ENCODE measurements at regions not wholly inside any gene's neighbourhood (a gene's known extent, or its start where the extent isn't known, plus 50 kb on each side); places are given as distances from the start of the nearest gene placed in this dataset.

DNA sequence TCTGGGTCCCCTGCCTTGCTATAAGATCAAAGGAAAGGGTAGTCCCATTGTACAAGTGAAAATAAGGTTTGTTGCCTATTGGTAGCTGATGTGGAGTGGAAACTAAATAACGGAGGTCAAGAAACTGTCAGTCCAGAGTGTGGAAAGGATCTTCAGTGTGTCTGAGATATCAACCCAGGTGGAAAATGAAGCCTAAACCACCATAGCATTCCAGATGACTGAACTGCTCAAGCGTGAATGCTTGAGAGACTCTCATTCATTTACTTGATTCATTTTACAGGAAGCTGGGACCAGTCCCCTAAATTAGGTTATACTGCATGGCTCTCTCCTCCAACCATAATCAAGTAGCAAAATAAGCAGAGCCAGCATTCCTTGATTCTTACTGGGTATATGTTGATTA lies 116.0 kb upstream of the SLC28A3 start:
- TF ChIP-seq CEBPB (IDR thresholded peaks at IDR 0.05) (no peak), POLR2A (IDR thresholded peaks at IDR 0.05; ENCODE audit: low read length) (no peak), BHLHE40 (IDR thresholded peaks at IDR 0.05; ENCODE audit: low read depth, low read length) (no peak)

Data from A549 (cell line).